ENCODE measurements at regions not wholly inside any gene's neighbourhood (a gene's known extent, or its start where the extent isn't known, plus 50 kb on each side); places are given as distances from the start of the nearest gene placed in this dataset.
A peak's percentile ranks its signal among the peaks of the same experiment; 100 is the strongest.

GRCh38 chr2:132274000-132274399, 112.2 kb upstream of the ANKRD30BL start:
- no peak for TF ChIP-seq CTCF (IDR thresholded peaks at IDR 0.05; ENCODE audit: insufficient read depth, low read length, severe bottlenecking)
- Histone ChIP-seq H3K27me3 (ENCODE audit: control insufficient read depth, insufficient read depth, low read length) (peaks cover 2% of the 10 kb centered on the region), H3K4me3 (ENCODE audit: low read depth, low read length) (no peak overlapping the region), H3K36me3 (ENCODE audit: control insufficient read depth, insufficient read depth, low read length) (no peaks in the 10 kb centered on the region)
- FAIRE-seq: no peak
- no peak for DNase-seq (ENCODE audit: low read depth)

DNA sequence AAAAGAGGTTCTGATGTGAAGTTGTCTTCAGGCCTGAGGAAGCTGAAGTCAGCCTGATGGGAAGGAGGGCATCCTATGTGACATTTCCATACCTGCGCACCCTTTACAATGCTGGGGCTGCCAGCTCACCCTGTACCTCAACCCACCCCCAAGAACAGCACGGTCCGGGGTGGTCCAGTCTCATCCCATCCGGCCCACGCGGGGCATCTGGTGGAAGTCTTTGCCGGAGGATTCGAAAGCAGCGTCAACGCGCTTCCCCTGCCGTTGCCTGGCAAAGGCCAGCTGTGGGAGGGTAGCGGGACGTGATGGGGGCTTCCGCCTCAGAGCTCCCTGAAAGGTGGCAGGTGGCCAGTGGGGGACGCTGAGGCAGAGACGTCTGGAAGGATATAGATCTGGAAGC, 113.6 kb upstream of the ANKRD30BL start:
- FAIRE-seq (no peak), DNase-seq (ENCODE audit: low read depth) (no peak)
- no peaks in the 10 kb centered on the region for H3K27me3 ChIP-seq (ENCODE audit: control insufficient read depth, insufficient read depth, low read length)
- no peak overlapping the region for H3K4me3 ChIP-seq (ENCODE audit: low read depth, low read length)
- no peaks in the 10 kb centered on the region for H3K36me3 ChIP-seq (ENCODE audit: control insufficient read depth, insufficient read depth, low read length)
- no peak for TF ChIP-seq CTCF (IDR thresholded peaks at IDR 0.05; ENCODE audit: insufficient read depth, low read length, severe bottlenecking)

DNA sequence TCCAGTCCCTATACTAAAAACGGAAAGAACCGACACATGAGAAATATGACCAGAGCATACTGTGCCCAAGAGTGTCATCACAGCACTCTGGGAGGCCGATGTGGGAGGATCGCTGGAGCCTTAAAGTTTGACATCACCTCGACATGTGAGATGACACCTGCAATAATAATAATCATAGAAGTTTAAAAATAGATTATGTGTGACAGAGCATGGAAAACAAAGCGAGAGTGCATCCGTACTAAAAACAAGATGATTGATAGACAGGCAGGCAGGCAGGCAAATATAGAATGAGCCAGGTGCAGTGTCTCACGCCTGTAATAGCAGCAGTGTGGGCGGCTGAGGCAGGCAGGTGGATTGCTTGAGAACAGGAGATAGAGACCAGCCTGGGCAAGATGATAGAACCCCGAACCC, 114.8 kb upstream of the ANKRD30BL start:
- DNase-seq (ENCODE audit: low read depth) (no peak), FAIRE-seq (no peak)
- H3K4me3 ChIP-seq (ENCODE audit: low read depth, low read length): no peak overlapping the region
- no peaks in the 10 kb centered on the region for H3K36me3 ChIP-seq (ENCODE audit: control insufficient read depth, insufficient read depth, low read length)
- no peaks in the 10 kb centered on the region for H3K27me3 ChIP-seq (ENCODE audit: control insufficient read depth, insufficient read depth, low read length)
- TF ChIP-seq CTCF (IDR thresholded peaks at IDR 0.05; ENCODE audit: insufficient read depth, low read length, severe bottlenecking): no peak

DNA sequence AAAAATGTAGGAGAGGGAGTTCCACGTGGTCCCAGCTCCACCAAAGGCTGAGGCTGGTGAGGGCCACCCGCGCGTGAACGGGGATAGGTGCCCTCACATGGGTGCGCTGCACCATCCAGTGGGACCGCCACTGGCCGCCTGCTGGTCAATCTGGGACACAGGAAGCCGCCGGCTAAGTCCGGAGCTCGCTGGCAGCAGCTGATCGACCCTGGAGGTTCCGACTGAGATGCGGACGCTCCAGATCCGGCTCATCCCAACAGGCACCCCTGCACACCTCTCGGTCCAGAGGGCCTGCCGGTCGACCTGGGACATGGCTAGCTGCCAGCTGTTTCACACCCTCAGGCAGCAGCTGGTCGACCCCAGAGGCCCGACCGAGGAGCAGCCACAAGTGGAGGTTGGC, 116.5 kb upstream of the ANKRD30BL start:
- Histone ChIP-seq H3K27me3 (ENCODE audit: control insufficient read depth, insufficient read depth, low read length) (no peaks in the 10 kb centered on the region), H3K4me3 (ENCODE audit: low read depth, low read length) (no peak overlapping the region), H3K36me3 (ENCODE audit: control insufficient read depth, insufficient read depth, low read length) (no peaks in the 10 kb centered on the region)
- FAIRE-seq: peak; percentile 96
- DNase-seq (ENCODE audit: low read depth): no peak
- no peak for TF ChIP-seq CTCF (IDR thresholded peaks at IDR 0.05; ENCODE audit: insufficient read depth, low read length, severe bottlenecking)

GRCh38 chr2:132279344-132279743, 117.6 kb upstream of the ANKRD30BL start:
- FAIRE-seq (no peak), DNase-seq (ENCODE audit: low read depth) (no peak)
- H3K4me3 ChIP-seq (ENCODE audit: low read depth, low read length): no peak overlapping the region
- no peaks in the 10 kb centered on the region for H3K27me3 ChIP-seq (ENCODE audit: control insufficient read depth, insufficient read depth, low read length)
- no peaks in the 10 kb centered on the region for H3K36me3 ChIP-seq (ENCODE audit: control insufficient read depth, insufficient read depth, low read length)
- no peak for TF ChIP-seq CTCF (IDR thresholded peaks at IDR 0.05; ENCODE audit: insufficient read depth, low read length, severe bottlenecking)

- FAIRE-seq (no peak), DNase-seq (ENCODE audit: low read depth) (no peak)
- no peaks in the 10 kb centered on the region for H3K27me3 ChIP-seq (ENCODE audit: control insufficient read depth, insufficient read depth, low read length)
- no peaks in the 10 kb centered on the region for H3K36me3 ChIP-seq (ENCODE audit: control insufficient read depth, insufficient read depth, low read length)
- H3K4me3 ChIP-seq (ENCODE audit: low read depth, low read length): no peak overlapping the region
- no peak for TF ChIP-seq CTCF (IDR thresholded peaks at IDR 0.05; ENCODE audit: insufficient read depth, low read length, severe bottlenecking)
Measured at GRCh38 chr2:132279930-132280615, 118.3 kb upstream of the ANKRD30BL start.
